ENCODE measurements at regions not wholly inside any gene's neighbourhood (a gene's known extent, or its start where the extent isn't known, plus 50 kb on each side); places are given as distances from the start of the nearest gene placed in this dataset.

DNA sequence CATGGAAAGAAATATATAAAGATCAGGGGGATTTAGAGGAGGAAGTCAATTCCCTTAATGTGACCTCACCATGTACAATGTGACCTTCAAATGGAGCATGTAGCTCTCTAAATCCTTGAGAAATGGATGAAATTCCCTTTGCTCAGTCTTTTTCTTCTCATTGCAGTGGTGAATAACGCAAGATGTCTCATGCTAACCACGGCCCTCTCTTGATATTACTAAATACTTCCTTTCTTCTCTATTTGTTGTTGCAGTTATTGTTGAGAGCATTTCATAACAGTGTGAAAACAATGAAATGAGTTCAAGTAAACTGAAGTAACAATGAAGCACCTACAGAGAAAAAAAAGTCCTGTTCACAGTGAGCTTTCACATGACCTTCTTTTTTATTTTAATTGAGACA is 55.6 kb downstream of the ZNF281 start:
- DNase-seq: no peak

DNA sequence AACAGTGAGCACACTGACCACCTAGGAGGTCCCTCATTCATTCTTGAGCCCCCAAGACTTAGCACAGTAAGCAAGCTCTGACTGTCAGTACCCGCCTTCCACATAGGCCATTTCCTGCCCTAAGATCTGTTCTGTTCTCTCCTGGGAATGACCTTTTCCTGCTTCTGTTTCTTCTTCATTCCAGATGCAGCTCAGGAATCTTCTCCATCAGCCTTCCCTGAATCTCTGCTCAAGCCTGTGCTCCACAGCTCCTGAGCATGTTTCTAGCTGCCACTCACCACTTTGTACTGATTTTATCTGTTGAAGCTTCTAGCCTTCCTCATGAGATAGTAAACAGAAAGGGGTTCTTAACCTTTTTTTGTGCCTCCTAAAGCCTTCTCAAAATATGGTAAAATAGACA is 56.6 kb downstream of the ZNF281 start:
- DNase-seq: peak; percentile 74

DNA sequence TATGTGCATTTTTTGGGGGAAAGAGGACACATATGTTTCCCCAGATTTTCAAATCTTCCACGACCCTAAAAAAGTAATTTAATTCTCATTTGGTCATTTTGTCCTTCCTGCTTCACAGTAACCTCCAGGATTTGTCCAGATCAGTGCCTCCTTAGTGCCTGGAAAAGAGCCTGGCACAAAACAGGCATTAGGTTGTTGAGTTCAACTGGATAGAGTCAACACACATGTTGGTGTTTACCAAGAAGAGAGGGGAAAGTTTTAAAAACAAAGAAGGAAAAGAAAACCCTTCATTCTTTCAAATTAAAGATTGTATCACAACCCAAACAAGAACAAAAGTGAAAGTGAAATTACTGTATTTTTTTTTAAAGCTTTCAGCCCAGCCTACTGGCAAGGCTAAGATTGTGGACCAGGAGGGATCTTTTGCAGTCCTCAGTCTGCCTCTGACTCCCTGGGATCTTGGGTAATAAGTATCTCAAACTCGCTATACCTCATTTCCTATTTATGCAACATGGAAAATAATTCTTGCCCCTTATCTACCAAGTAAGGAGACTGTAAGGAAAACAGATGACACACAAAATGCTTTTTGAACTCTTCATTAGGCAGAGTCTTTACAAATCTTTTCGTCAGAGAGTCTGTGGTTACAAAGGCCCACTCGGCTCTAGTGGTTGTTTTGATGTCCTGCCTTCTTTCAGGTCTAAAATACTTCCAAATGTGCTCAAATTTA is 57.8 kb downstream of the ZNF281 start:
- DNase-seq: peak; percentile 99

DNA sequence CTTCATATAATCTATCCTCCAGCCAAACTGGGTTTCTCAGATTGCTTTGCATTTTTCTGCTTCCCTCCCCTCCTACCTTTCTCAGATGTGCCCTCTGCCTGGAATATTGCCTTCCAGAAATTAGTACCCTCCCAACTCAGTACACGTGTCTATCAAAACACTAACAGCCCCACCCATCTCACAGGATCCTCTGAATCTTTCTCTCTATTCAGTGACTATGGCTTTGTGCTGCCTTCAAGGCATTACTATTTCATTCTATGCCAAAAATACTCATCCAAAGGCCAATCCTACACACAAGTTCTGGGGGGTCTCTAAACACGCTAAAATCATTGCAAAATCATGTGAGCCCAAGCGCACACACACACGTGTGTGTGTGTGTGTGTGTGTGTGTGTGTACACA is 58.4 kb downstream of the ZNF281 start:
- DNase-seq: peak; percentile 35

DNA sequence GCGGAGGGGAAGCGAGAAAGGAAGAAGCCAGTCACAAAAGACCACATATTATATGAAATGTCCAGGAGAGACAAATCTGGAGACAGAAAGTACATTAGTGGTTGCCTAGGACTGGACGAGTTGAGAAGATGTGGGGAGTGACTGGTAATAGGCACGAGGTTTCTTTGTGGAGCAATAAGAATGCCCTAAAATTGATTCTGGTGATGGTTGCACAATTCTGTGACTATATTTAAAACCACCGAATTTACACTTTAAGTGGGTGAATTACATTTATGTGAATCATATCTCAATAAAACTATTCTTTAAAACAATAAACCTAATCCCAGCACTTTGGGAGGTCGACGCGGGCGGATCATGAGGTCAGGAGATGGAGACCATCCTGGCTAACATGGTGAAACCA is 63.1 kb downstream of the ZNF281 start:
- peak; percentile 89 for DNase-seq

GRCh38 chr1:200345520-200345919 is 64.3 kb downstream of the ZNF281 start:
- peak; percentile 75 for DNase-seq

GRCh38 chr1:200343874-200344273 is 66.0 kb downstream of the ZNF281 start:
- no peak for DNase-seq

DNA sequence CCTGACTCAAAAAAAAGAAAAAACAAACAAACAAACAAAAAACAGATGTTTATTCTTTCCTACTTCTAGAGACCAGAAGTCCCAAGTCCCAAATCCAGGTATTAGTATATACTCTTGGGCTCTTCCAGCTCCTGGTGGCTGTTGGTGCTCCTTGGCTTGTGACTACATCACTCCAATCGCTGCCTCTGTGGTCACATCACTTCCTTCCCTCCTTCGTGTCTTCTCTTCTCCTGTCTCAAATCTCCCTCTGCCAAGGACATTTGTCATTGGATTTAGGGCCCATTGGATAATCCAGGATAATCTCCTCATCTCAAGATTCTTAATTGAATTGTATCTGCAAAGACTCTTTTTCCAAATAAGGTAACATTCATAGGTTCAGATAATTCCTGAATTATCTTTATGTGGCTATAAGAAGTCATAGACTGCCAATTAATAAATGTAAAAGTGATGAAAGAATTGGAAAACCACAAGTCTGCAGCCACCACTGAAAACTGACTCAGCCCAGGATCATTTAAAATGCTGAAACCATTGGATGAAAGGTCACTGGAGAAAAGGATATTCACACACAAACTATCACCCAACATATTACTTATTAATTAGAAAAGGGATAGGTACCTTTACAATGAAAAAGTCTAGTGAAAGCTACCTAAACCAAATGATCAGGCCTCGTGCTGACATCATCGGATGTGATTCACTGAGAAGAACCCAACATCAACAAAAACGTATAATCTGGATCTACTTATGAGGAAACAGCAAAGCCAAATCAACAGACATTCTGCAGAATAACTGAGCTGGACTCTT is 67.1 kb downstream of the ZNF281 start:
- DNase-seq: peak; percentile 93

- no peak for DNase-seq
These were observed 71.4 kb downstream of the ZNF281 start for GRCh38 chr1:200338451-200338850.

- DNase-seq: no peak
These were observed 72.0 kb downstream of the ZNF281 start for GRCh38 chr1:200337831-200338230.

DNA sequence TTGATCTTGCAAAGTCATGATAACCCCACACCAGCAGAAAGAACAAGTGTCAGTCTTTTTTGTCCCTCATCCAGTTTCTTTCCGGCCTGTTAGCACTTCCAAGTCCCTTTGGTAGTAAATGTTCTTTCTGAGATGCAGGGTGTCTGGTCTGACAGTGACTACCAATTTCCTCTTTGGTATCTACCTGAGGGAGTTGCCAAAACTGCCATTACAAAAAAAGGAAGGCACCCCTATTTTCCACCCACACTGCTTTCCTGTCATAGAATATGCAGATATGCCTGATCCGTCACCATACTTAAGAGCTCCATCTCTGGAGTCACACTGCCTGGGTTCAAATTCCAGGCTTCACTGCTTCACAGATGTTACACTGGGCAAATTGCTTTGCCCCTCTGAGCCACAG is 72.4 kb downstream of the ZNF281 start:
- no peak for DNase-seq

- DNase-seq: no peak
These were observed 72.9 kb downstream of the ZNF281 start for GRCh38 chr1:200336901-200337391.

DNA sequence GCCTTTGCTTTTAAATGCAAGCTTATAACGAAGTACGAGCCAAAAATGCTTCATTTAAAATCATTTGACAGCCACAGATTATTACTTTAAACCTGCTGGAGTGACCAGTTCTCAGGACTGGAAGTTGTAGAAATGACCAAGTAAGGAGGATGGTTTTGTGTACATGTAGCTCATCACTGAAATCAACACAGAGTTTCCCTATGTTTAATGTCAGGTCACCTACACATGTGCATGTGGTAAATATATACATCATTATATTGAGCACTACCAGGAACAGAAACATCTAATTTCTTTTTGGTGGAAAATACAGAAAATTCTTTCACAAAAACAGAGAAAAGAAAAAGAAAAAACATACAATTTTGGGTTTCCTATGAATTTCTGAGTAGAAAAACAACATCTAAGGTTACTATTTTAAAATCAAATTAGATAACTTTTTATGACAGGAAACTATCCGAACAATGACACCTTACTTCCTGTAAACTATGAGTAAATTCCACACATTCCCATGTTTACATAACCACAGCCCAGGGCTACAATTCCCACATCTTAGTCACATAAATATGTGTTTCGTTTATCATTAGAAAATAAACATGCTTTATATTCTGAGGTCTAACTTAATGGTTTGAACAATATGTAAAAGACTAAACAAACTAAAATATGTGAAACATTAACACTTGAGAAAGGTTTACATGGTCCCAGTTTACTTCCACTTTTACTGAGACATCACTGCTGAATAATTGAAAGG is 73.6 kb downstream of the ZNF281 start:
- DNase-seq: peak; percentile 84

DNA sequence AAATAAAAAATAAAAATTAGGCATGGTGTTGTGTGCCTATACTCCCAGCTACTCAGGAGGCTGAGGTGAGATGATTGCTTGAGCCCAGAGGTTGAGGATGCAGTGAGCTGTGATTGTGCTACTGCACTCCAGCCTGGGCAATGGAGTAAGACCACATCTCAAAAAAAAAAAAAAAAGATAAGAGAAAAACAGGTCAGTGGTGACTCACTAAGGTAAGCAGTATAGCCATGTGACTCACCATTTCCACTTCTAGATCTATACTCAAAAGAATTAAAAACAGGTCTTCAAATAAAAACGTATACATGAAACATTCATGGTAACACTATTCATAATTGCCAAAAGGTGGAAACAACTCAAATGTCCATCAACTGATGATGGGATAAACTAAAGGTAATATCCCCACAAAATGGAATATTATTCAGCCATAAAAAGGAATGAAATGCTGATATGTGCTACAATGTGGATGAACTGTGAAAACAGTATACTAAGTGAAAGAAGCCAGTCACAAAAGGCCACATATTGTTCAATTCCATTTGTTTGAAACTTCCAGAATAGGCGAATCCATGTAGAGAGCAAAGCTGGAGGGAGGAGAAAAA is 75.1 kb downstream of the ZNF281 start:
- DNase-seq: no peak

GRCh38 chr1:200333329-200333728 is 76.5 kb downstream of the ZNF281 start:
- DNase-seq: no peak

- DNase-seq: peak; percentile 97
These were observed 77.1 kb downstream of the ZNF281 start for GRCh38 chr1:200332716-200333115.

DNA sequence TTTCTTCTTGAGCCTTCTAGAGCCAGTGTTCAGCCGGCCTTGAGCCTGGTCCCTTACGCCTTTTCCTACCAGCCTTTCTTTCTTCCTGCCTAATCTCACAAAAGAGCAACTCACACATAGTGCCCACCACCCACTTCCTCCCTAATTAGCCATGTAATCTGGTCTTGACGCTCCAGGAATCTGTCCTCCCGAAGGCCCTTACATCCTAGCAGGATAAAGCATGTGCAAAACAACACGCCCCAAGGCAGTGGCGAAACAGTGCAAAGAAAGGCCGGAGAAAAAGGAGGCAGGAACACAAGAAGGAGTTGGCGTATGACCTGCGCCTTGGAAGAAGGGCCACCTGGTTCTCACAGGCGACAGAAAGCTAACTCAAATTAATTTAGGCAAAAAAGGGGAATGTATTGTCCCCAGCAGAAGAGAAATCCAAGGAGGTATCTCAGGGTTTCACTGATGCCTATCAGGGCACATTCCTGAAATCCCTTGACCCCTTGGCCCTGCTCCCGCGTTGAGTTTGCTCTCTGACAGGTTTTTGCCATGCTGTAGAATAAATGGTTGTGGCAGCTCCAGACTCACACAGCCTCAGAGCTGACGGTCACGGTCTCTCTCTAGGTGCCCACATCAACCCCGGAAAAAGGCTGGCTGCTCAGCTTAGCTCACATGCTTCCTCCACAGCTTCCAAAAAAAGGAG is 79.0 kb downstream of the ZNF281 start:
- DNase-seq: no peak

- no peak for DNase-seq
These were observed 80.5 kb downstream of the ZNF281 start for GRCh38 chr1:200329208-200329882.

GRCh38 chr1:200328379-200328778 is 81.5 kb downstream of the ZNF281 start:
- DNase-seq: peak; percentile 61

DNA sequence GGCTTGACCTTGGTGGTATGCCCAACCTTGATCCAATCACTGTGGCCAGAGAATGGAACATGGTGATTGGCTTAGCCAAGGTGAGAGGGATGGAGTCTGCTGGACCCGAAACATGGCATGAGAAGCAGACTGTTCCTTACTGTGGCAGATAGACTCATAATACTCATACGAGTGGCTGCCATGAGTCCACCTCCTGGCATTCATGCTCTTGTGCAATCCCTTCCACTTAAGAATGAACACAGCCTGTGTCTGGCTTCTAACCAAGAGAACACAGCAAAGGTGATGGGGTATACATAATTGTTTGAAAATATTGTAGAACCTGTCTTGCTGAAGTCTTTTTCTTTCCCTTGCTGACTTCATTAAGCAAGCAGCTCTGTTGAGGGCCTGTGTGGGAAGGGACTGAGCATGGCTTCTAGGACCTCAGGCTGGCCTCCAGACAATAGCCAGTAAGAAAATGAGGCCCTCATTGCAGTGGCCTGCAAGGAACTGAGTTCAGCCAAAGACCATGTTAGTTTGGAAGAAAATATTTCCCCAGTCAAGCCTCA is 85.9 kb downstream of the ZNF281 start:
- peak; percentile 61 for DNase-seq

DNA sequence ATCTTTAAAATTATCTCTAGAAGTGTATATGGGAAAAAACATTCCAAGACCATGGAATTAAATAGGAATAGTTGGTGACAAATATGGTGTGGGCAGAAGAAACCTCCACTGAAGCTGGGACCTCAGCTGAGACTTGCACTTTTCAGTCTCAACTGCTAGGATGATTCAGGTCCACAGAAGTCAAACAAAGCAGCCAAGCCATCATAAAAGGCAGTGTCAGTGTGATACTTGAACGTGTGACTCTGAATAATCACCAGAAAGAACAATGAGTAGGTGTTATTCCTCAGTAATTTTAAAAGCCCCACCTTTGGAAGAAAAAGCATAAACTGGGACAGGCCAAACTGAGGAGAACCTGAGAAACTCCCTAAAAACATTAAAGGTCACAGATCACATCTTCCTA is 90.7 kb downstream of the ZNF281 start:
- DNase-seq: no peak

- peak; percentile 93 for DNase-seq
These were observed 92.6 kb downstream of the ZNF281 start for GRCh38 chr1:200317236-200317635.
